HEK293 (cell line): ENCODE measurements at regions not wholly inside any gene's neighbourhood (a gene's known extent, or its start where the extent isn't known, plus 50 kb on each side); places are given as distances from the start of the nearest gene placed in this dataset.
A peak's percentile ranks its signal among the peaks of the same experiment; 100 is the strongest.

Experiments used
- CTCF ChIA-PET: fragments of 350-600 bp; formaldehyde crosslinking; extraction: SDS; loops from one replicate; lab custom pipeline; 2021; ENCODE audit warnings: antibody characterized with exemption; lab: Yijun Ruan, JAX
- POLR2A ChIA-PET: fragments of 300-600 bp; formaldehyde crosslinking; extraction: SDS; loops from one replicate; lab custom pipeline; 2020; ENCODE audit warnings: antibody characterized with exemption, inconsistent platforms; lab: Yijun Ruan, JAX
- H3K27ac ChIP-seq: fragments of 200-500 bp; sonication (Bioruptor generic); 2 replicates; pipeline ENCODE4 v1.5.1; 2014; ENCODE audit warnings: low read depth, low read length, control low read depth, inconsistent platforms; ENCODE audit errors: extremely low read depth
- H3K36me3 ChIP-seq, 2 experiments: fragments of 200-500 bp in 1 of 2; sonication (Bioruptor generic) in 1 of 2; 1 replicate in 1 of 2; 2 replicates in 1 of 2; pipeline ENCODE4 v1.5.1; 2014 to 2017; ENCODE audit warnings: inconsistent platforms in 2 of 2, low read length in 2 of 2; ENCODE audit not compliant: control insufficient read depth in 2 of 2, insufficient read depth in 1 of 2
- H3K4me1 ChIP-seq: fragments of 200-500 bp; sonication (Bioruptor generic); 2 replicates; pipeline ENCODE4 v1.5.1; 2014; ENCODE audit warnings: mild to moderate bottlenecking, low read length, inconsistent platforms; ENCODE audit not compliant: control insufficient read depth, insufficient read depth
- H3K4me3 ChIP-seq: 2 replicates; pipeline ENCODE4 v1.5.1; 2011; ENCODE audit warnings: low read depth, mild to moderate bottlenecking, control low read depth, low read length, moderate library complexity
- H3K9me3 ChIP-seq: fragments of 200-500 bp; sonication (Bioruptor generic); 2 replicates; pipeline ENCODE4 v1.5.1; 2014; ENCODE audit warnings: low read depth, low read length, inconsistent platforms; ENCODE audit not compliant: control insufficient read depth, insufficient read depth
- GLI2 ChIP-seq: fragments of 450-650 bp; formaldehyde crosslinking; IDR thresholded peaks from 2 replicates; pipeline ENCODE4; 2017; ENCODE audit warnings: missing biosample characterization, missing genetic modification characterization, low read depth, borderline replicate concordance
- KLF8 ChIP-seq: fragments of 450-650 bp; formaldehyde crosslinking; IDR thresholded peaks from 2 replicates; pipeline ENCODE4 v1.5.1; 2016; ENCODE audit warnings: missing biosample characterization, missing genetic modification characterization
- SCRT2 ChIP-seq: fragments of 450-650 bp; formaldehyde crosslinking; IDR thresholded peaks from 2 replicates; pipeline ENCODE4 v1.5.1; 2016; ENCODE audit warnings: missing biosample characterization, missing genetic modification characterization
- SP2 ChIP-seq: fragments of 450-650 bp; formaldehyde crosslinking; IDR thresholded peaks from 2 replicates; pipeline ENCODE4 v1.5.1; 2016; ENCODE audit warnings: missing biosample characterization, missing genetic modification characterization
- ZFP37 ChIP-seq: fragments of 450-650 bp; formaldehyde crosslinking; IDR thresholded peaks from 2 replicates; pipeline ENCODE4 v1.5.1; 2016; ENCODE audit warnings: missing biosample characterization, missing genetic modification characterization
- ZFP41 ChIP-seq: fragments of 450-650 bp; formaldehyde crosslinking; IDR thresholded peaks from 2 replicates; pipeline ENCODE4 v1.5.1; 2016; ENCODE audit warnings: missing biosample characterization, missing genetic modification characterization, borderline replicate concordance
- ZNF146 ChIP-seq: fragments of 450-650 bp; formaldehyde crosslinking; IDR thresholded peaks from 2 replicates; pipeline ENCODE4 v1.5.1; 2016; ENCODE audit warnings: missing biosample characterization, missing genetic modification characterization
- ZNF174 ChIP-seq: fragments of 450-650 bp; formaldehyde crosslinking; IDR thresholded peaks from 2 replicates; pipeline ENCODE4 v1.5.0; 2017; ENCODE audit warnings: missing biosample characterization, mild to moderate bottlenecking, missing genetic modification characterization
- ZNF274 ChIP-seq, 2 experiments: fragments of 200-500 bp in 1 of 2; fragments of 450-650 bp in 1 of 2; sonication (Bioruptor generic) in 1 of 2; formaldehyde crosslinking in 1 of 2; IDR thresholded peaks; 2 replicates each; pipeline versions ENCODE4 v1.5.1 to v1.6.1; 2014 to 2016; ENCODE audit warnings: borderline replicate concordance in 1 of 2, inconsistent platforms in 1 of 2, low read length in 1 of 2, missing biosample characterization in 1 of 2, missing genetic modification characterization in 1 of 2
- ZNF335 ChIP-seq: fragments of 450-650 bp; formaldehyde crosslinking; conservative IDR thresholded peaks from 2 replicates; pipeline ENCODE4 v1.5.1; 2016; ENCODE audit warnings: missing biosample characterization, missing genetic modification characterization
- ZNF560 ChIP-seq: fragments of 450-650 bp; formaldehyde crosslinking; IDR thresholded peaks from 2 replicates; pipeline ENCODE4 v1.5.1; 2017; ENCODE audit warnings: missing biosample characterization, missing genetic modification characterization, borderline replicate concordance
- ZNF571 ChIP-seq: fragments of 450-650 bp; formaldehyde crosslinking; IDR thresholded peaks from 2 replicates; pipeline ENCODE4 v1.5.0; 2017; ENCODE audit warnings: missing biosample characterization, missing genetic modification characterization
- ZNF623 ChIP-seq: fragments of 450-650 bp; formaldehyde crosslinking; IDR thresholded peaks from 2 replicates; pipeline ENCODE4 v1.5.1; 2016; ENCODE audit warnings: missing biosample characterization, missing genetic modification characterization
- TF ChIP-seq, protein P1 (sequence below): fragments of 450-650 bp; formaldehyde crosslinking; IDR thresholded peaks from 2 replicates; pipeline ENCODE4 v1.5.1; 2016; ENCODE audit warnings: missing biosample characterization, missing genetic modification characterization
- TF ChIP-seq, protein P2 (sequence below): fragments of 450-650 bp; formaldehyde crosslinking; IDR thresholded peaks from 2 replicates; pipeline ENCODE4 v1.5.1; 2016; ENCODE audit warnings: missing biosample characterization, missing genetic modification characterization
- TF ChIP-seq, protein P3 (sequence below): fragments of 450-650 bp; formaldehyde crosslinking; IDR thresholded peaks from 2 replicates; pipeline ENCODE4 v1.5.1; 2016; ENCODE audit warnings: missing biosample characterization, missing genetic modification characterization
- TF ChIP-seq, protein P4 (sequence below): fragments of 450-650 bp; formaldehyde crosslinking; IDR thresholded peaks from 2 replicates; pipeline ENCODE4 v1.5.1; 2017; ENCODE audit warnings: missing biosample characterization, missing genetic modification characterization
- TF ChIP-seq, protein P5 (sequence below): fragments of 450-650 bp; formaldehyde crosslinking; IDR thresholded peaks from 2 replicates; pipeline ENCODE4 v1.5.1; 2016; ENCODE audit warnings: missing biosample characterization, missing genetic modification characterization

DNA sequence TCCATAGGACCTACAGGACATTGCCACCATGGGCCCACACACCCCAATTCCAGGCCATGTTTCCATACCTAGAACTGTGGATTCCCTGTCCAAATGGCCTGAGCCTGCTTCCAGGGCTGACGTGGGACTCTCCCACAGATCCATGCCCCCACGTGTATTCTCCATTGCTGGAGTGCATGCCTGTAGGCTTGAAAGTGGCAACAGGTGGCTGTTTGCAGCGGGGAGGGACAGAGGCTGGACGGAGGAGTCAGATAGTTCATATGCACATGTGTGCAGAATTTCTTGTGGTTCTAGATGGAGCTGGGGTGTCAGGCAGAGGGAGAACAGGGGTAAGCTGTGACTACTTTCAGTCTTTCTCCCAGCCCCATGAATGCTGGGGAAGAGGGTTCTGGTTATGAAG, 285.7 kb upstream of the ANKRD55 start:
- CTCF ChIA-PET, result interaction anchor here (1.2 kb wide), 1 partner anchor 16 kb away, joined by 3 read pairs; no protein-coding TSS in a partner anchor
- H3K36me3 ChIP-seq, result no peaks in the 10 kb centered on the region
- peak; percentile 87 for TF ChIP-seq SCRT2 (tag by site-specific recombination)
- TF ChIP-seq, protein P1, sequence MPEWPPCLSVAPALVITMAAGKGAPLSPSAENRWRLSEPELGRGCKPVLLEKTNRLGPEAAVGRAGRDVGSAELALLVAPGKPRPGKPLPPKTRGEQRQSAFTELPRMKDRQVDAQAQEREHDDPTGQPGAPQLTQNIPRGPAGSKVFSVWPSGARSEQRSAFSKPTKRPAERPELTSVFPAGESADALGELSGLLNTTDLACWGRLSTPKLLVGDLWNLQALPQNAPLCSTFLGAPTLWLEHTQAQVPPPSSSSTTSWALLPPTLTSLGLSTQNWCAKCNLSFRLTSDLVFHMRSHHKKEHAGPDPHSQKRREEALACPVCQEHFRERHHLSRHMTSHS, result no peak
- no peak overlapping the region for H3K4me3 ChIP-seq
- POLR2A ChIA-PET, result no interaction called here
- H3K27ac ChIP-seq, result no peak overlapping the region
- 0 out of 2 replicates have a peak, but pooled peaks cover 5% of the 10 kb centered on the region for H3K4me1 ChIP-seq
- no peaks in the 10 kb centered on the region for H3K9me3 ChIP-seq

DNA sequence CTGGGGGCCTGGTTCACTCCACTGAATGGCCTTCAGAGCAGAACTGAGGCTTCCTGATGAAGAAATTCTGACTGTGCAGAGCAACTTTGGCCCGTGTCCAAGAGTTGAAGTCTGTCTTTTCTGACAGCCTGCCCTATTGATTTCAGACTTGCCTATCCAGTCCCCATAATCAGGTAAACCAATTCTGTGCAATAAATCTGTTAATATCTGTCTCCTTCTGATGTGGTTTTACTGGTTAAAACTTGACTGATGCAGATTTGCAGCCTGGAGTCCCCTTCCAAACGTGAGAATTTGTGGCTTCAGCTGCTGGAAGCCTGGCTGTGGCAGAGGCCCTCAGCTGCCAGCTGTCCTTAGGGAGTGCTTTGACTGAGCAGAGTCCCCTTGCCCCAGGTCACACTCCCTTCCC, 283.9 kb upstream of the ANKRD55 start:
- no peaks in the 10 kb centered on the region for H3K36me3 ChIP-seq
- no peaks in the 10 kb centered on the region for H3K9me3 ChIP-seq
- POLR2A ChIA-PET, result no interaction called here
- CTCF ChIA-PET, result interaction anchor here (0.6 kb wide), 1 partner anchor 619 kb away, joined by 3 read pairs; no protein-coding TSS in a partner anchor
- TF ChIP-seq ZNF335 (tag by site-specific recombination), result peak; percentile 20; the same call in 1 of the 2 replicates
- TF ChIP-seq ZNF174 (tag by site-specific recombination), result no peak
- TF ChIP-seq, all 188 proteins: peak for 1
- Histone ChIP-seq H3K4me1 (0 out of 2 replicates have a peak, but pooled peaks cover 5% of the 10 kb centered on the region), H3K27ac (no peak overlapping the region), H3K4me3 (no peak overlapping the region)

DNA sequence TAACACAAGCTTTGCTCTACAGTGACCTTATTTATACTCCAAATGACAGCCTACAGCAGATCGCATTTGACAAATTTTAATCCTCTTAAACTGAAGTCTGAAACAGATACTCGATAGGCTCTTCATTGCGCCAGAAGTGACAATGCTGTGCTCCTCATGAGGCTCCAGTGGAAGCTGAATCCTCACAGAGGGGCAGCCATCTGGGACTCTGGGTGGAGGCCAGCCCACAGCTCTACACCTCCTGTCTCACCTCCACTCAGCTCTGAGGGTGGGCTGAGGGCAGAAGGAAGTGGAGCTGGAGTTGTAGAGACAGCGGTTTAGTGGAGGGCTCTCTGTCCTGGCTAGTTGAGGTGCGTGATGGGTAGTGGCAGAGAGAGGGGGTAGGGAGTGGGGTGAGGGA, 283.3 kb upstream of the ANKRD55 start:
- H3K36me3 ChIP-seq, result no peaks in the 10 kb centered on the region
- no peak overlapping the region for H3K27ac ChIP-seq
- no peaks in the 10 kb centered on the region for H3K9me3 ChIP-seq
- POLR2A ChIA-PET, result no interaction called here
- 0 out of 2 replicates have a peak, but pooled peaks cover 5% of the 10 kb centered on the region for H3K4me1 ChIP-seq
- CTCF ChIA-PET, result no interaction called here
- no peak overlapping the region for H3K4me3 ChIP-seq
- TF ChIP-seq ZFP41 (no peak), ZNF146 (tag by site-specific recombination) (no peak), ZNF571 (tag by site-specific recombination) (no peak), ZNF623 (no peak), ZNF274 (IDR thresholded peaks at IDR 0.05; ENCODE audit: low read length) (no peak), ZNF274 (tag by site-specific recombination; IDR thresholded peaks at IDR 0.05; ENCODE audit: borderline replicate concordance) (no peak), GLI2 (tag by site-specific recombination) (no peak), SP2 (tag by site-specific recombination) (no peak), ZNF174 (tag by site-specific recombination) (no peak), ZFP37 (tag by site-specific recombination) (no peak), ZNF560 (tag by site-specific recombination) (no peak), KLF8 (tag by site-specific recombination) (no peak)
- TF ChIP-seq, protein P2, sequence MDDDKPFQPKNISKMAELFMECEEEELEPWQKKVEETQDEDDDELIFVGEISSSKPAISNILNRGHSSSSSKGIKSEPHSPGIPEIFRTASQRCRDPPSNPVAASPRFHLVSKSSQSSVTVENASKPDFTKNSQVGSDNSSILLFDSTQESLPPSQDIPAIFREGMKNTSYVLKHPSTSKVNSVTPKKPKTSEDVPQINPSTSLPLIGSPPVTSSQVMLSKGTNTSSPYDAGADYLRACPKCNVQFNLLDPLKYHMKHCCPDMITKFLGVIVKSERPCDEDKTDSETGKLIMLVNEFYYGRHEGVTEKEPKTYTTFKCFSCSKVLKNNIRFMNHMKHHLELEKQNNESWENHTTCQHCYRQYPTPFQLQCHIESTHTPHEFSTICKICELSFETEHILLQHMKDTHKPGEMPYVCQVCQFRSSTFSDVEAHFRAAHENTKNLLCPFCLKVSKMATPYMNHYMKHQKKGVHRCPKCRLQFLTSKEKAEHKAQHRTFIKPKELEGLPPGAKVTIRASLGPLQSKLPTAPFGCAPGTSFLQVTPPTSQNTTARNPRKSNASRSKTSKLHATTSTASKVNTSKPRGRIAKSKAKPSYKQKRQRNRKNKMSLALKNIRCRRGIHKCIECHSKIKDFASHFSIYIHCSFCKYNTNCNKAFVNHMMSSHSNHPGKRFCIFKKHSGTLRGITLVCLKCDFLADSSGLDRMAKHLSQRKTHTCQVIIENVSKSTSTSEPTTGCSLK (tag by site-specific recombination), result no peak
- TF ChIP-seq, protein P3, sequence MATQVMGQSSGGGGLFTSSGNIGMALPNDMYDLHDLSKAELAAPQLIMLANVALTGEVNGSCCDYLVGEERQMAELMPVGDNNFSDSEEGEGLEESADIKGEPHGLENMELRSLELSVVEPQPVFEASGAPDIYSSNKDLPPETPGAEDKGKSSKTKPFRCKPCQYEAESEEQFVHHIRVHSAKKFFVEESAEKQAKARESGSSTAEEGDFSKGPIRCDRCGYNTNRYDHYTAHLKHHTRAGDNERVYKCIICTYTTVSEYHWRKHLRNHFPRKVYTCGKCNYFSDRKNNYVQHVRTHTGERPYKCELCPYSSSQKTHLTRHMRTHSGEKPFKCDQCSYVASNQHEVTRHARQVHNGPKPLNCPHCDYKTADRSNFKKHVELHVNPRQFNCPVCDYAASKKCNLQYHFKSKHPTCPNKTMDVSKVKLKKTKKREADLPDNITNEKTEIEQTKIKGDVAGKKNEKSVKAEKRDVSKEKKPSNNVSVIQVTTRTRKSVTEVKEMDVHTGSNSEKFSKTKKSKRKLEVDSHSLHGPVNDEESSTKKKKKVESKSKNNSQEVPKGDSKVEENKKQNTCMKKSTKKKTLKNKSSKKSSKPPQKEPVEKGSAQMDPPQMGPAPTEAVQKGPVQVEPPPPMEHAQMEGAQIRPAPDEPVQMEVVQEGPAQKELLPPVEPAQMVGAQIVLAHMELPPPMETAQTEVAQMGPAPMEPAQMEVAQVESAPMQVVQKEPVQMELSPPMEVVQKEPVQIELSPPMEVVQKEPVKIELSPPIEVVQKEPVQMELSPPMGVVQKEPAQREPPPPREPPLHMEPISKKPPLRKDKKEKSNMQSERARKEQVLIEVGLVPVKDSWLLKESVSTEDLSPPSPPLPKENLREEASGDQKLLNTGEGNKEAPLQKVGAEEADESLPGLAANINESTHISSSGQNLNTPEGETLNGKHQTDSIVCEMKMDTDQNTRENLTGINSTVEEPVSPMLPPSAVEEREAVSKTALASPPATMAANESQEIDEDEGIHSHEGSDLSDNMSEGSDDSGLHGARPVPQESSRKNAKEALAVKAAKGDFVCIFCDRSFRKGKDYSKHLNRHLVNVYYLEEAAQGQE (tag by site-specific recombination), result no peak
- TF ChIP-seq, protein P4, sequence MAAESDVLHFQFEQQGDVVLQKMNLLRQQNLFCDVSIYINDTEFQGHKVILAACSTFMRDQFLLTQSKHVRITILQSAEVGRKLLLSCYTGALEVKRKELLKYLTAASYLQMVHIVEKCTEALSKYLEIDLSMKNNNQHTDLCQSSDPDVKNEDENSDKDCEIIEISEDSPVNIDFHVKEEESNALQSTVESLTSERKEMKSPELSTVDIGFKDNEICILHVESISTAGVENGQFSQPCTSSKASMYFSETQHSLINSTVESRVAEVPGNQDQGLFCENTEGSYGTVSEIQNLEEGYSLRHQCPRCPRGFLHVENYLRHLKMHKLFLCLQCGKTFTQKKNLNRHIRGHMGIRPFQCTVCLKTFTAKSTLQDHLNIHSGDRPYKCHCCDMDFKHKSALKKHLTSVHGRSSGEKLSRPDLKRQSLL (tag by site-specific recombination), result no peak
- TF ChIP-seq, protein P5, sequence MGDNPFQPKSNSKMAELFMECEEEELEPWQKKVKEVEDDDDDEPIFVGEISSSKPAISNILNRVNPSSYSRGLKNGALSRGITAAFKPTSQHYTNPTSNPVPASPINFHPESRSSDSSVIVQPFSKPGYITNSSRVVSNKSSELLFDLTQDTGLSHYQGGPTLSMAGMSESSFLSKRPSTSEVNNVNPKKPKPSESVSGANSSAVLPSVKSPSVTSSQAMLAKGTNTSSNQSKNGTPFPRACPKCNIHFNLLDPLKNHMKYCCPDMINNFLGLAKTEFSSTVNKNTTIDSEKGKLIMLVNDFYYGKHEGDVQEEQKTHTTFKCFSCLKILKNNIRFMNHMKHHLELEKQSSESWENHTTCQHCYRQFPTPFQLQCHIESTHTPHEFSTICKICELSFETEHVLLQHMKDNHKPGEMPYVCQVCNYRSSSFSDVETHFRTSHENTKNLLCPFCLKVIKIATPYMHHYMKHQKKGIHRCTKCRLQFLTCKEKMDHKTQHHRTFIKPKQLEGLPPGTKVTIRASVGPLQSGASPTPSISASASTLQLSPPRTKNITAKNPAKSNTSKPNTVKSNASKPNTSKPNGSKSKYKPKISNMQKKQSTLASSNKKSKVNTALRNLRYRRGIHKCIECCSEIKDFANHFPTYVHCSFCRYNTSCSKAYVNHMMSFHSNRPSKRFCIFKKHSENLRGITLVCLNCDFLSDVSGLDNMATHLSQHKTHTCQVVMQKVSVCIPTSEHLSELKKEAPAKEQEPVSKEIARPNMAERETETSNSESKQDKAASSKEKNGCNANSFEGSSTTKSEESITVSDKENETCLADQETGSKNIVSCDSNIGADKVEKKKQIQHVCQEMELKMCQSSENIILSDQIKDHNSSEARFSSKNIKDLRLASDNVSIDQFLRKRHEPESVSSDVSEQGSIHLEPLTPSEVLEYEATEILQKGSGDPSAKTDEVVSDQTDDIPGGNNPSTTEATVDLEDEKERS (tag by site-specific recombination), result no peak
